ENCODE measurements at regions not wholly inside any gene's neighbourhood (a gene's known extent, or its start where the extent isn't known, plus 50 kb on each side); places are given as distances from the start of the nearest gene placed in this dataset.

GRCh38 chr20:37643400-37643799 lies 50.4 kb upstream of the CTNNBL1 start:
- TF ChIP-seq POLR2A (IDR thresholded peaks at IDR 0.05; ENCODE audit: low read depth, low read length) (no peak), TAF1 (IDR thresholded peaks at IDR 0.05; ENCODE audit: borderline replicate concordance, low read depth, low read length) (no peak), POLR2AphosphoS5 (IDR thresholded peaks at IDR 0.05; ENCODE audit: low read depth, low read length) (no peak)
- FAIRE-seq (no peak), DNase-seq (ENCODE audit: insufficient read length) (no peak)

- no peak for FAIRE-seq
- no peak for TF ChIP-seq POLR2AphosphoS5 (IDR thresholded peaks at IDR 0.05; ENCODE audit: low read depth, low read length)
- no peak for TF ChIP-seq TAF1 (IDR thresholded peaks at IDR 0.05; ENCODE audit: borderline replicate concordance, low read depth, low read length)
- TF ChIP-seq POLR2A (IDR thresholded peaks at IDR 0.05; ENCODE audit: low read depth, low read length): no peak
Observed at GRCh38 chr20:37642246-37642645, 51.6 kb upstream of the CTNNBL1 start.

GRCh38 chr20:37640600-37641561 lies 52.9 kb upstream of the CTNNBL1 start:
- FAIRE-seq (no peak), DNase-seq (ENCODE audit: insufficient read length) (no peak)
- TF ChIP-seq POLR2AphosphoS5 (IDR thresholded peaks at IDR 0.05; ENCODE audit: low read depth, low read length) (no peak), POLR2A (IDR thresholded peaks at IDR 0.05; ENCODE audit: low read depth, low read length) (no peak), TAF1 (IDR thresholded peaks at IDR 0.05; ENCODE audit: borderline replicate concordance, low read depth, low read length) (no peak)

More at GRCh38 chr20:37642246-37642645, 51.6 kb upstream of the CTNNBL1 start:
- DNase-seq (ENCODE audit: insufficient read length): no peak

GRCh38 chr20:37638527-37638926 lies 55.3 kb upstream of the CTNNBL1 start:
- no peak for DNase-seq (ENCODE audit: insufficient read length)
- TF ChIP-seq TAF1 (IDR thresholded peaks at IDR 0.05; ENCODE audit: borderline replicate concordance, low read depth, low read length) (no peak), POLR2AphosphoS5 (IDR thresholded peaks at IDR 0.05; ENCODE audit: low read depth, low read length) (no peak), POLR2A (IDR thresholded peaks at IDR 0.05; ENCODE audit: low read depth, low read length) (no peak)
- FAIRE-seq: no peak

GRCh38 chr20:37636977-37637376 lies 56.9 kb upstream of the CTNNBL1 start:
- TF ChIP-seq POLR2AphosphoS5 (IDR thresholded peaks at IDR 0.05; ENCODE audit: low read depth, low read length) (no peak), POLR2A (IDR thresholded peaks at IDR 0.05; ENCODE audit: low read depth, low read length) (no peak), TAF1 (IDR thresholded peaks at IDR 0.05; ENCODE audit: borderline replicate concordance, low read depth, low read length) (no peak)
- FAIRE-seq: no peak

GRCh38 chr20:37636212-37636975 lies 57.4 kb upstream of the CTNNBL1 start:
- DNase-seq (ENCODE audit: insufficient read length) (no peak), FAIRE-seq (no peak)
- TF ChIP-seq TAF1 (IDR thresholded peaks at IDR 0.05; ENCODE audit: borderline replicate concordance, low read depth, low read length): no peak
- TF ChIP-seq POLR2AphosphoS5 (IDR thresholded peaks at IDR 0.05; ENCODE audit: low read depth, low read length): no peak
- TF ChIP-seq POLR2A (IDR thresholded peaks at IDR 0.05; ENCODE audit: low read depth, low read length): no peak

More at GRCh38 chr20:37636977-37637376, 56.9 kb upstream of the CTNNBL1 start:
- DNase-seq (ENCODE audit: insufficient read length): no peak

- TF ChIP-seq TAF1 (IDR thresholded peaks at IDR 0.05; ENCODE audit: borderline replicate concordance, low read depth, low read length) (no peak), POLR2A (IDR thresholded peaks at IDR 0.05; ENCODE audit: low read depth, low read length) (no peak), POLR2AphosphoS5 (IDR thresholded peaks at IDR 0.05; ENCODE audit: low read depth, low read length) (no peak)
- no peak for DNase-seq (ENCODE audit: insufficient read length)
- no peak for FAIRE-seq
Observed at GRCh38 chr20:37630993-37631392, 62.8 kb upstream of the CTNNBL1 start.

- TF ChIP-seq POLR2AphosphoS5 (IDR thresholded peaks at IDR 0.05; ENCODE audit: low read depth, low read length) (no peak), POLR2A (IDR thresholded peaks at IDR 0.05; ENCODE audit: low read depth, low read length) (no peak), TAF1 (IDR thresholded peaks at IDR 0.05; ENCODE audit: borderline replicate concordance, low read depth, low read length) (no peak)
- DNase-seq (ENCODE audit: insufficient read length): no peak
- no peak for FAIRE-seq
Observed at GRCh38 chr20:37630166-37630565, 63.7 kb upstream of the CTNNBL1 start.

- TF ChIP-seq POLR2A (IDR thresholded peaks at IDR 0.05; ENCODE audit: low read depth, low read length) (no peak), TAF1 (IDR thresholded peaks at IDR 0.05; ENCODE audit: borderline replicate concordance, low read depth, low read length) (no peak), POLR2AphosphoS5 (IDR thresholded peaks at IDR 0.05; ENCODE audit: low read depth, low read length) (no peak)
- DNase-seq (ENCODE audit: insufficient read length) (no peak), FAIRE-seq (no peak)
Observed at GRCh38 chr20:37627767-37628130, 66.1 kb upstream of the CTNNBL1 start.

- peak; percentile 5 for FAIRE-seq
- TF ChIP-seq POLR2A (IDR thresholded peaks at IDR 0.05; ENCODE audit: low read depth, low read length) (no peak), POLR2AphosphoS5 (IDR thresholded peaks at IDR 0.05; ENCODE audit: low read depth, low read length) (no peak), TAF1 (IDR thresholded peaks at IDR 0.05; ENCODE audit: borderline replicate concordance, low read depth, low read length) (no peak)
- no peak for DNase-seq (ENCODE audit: insufficient read length)
Observed at GRCh38 chr20:37627060-37627766, 66.6 kb upstream of the CTNNBL1 start.

- no peak for TF ChIP-seq POLR2AphosphoS5 (IDR thresholded peaks at IDR 0.05; ENCODE audit: low read depth, low read length)
- no peak for TF ChIP-seq TAF1 (IDR thresholded peaks at IDR 0.05; ENCODE audit: borderline replicate concordance, low read depth, low read length)
- no peak for TF ChIP-seq POLR2A (IDR thresholded peaks at IDR 0.05; ENCODE audit: low read depth, low read length)
- no peak for DNase-seq (ENCODE audit: insufficient read length)
- no peak for FAIRE-seq
Observed at GRCh38 chr20:37624963-37625362, 68.9 kb upstream of the CTNNBL1 start.
